GM19240 (cell line): ENCODE measurements at regions not wholly inside any gene's neighbourhood (a gene's known extent, or its start where the extent isn't known, plus 50 kb on each side); places are given as distances from the start of the nearest gene placed in this dataset.

Experiments
- DNase-seq: peaks from one replicate; pipeline ENCODE4 v3.0.0; 2011; ENCODE audit warnings: low spot score; ENCODE audit not compliant: insufficient read length

DNA sequence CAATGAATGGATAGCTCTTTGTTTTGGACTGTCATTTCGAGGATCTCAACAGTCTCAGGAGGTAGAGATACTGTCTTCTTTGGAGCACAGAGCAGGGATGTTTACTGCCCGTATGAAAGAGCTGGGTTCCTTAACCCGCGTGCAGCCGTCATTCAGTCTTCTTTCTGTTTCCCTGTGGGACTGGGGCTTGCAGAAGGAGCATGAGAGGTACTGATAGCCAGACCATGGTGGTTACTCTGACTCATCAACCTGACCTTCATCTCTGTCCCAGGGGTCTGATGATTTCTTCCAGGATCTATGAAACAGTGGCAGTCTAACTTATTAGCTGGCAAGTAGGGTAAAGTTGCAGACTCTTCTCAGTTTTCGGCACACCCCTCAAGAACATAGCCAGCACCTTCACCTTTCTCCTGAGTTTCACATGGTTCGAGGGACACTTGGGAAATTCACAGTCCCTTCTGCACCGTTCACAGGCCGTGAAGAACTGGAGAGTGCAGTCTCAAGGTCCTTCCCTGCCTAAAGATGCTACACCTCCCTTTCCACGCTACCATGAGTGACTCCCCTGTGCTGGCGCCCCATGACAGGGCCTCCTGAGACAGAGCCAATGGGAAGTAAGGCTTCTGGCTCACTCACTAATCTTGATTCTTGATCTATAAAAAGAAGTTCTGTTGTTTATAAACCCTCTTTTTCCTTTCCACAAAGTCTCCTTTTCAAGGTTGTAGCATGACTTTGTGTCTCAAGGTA lies 226.2 kb downstream of the MC4R start:
- no peak for DNase-seq

DNA sequence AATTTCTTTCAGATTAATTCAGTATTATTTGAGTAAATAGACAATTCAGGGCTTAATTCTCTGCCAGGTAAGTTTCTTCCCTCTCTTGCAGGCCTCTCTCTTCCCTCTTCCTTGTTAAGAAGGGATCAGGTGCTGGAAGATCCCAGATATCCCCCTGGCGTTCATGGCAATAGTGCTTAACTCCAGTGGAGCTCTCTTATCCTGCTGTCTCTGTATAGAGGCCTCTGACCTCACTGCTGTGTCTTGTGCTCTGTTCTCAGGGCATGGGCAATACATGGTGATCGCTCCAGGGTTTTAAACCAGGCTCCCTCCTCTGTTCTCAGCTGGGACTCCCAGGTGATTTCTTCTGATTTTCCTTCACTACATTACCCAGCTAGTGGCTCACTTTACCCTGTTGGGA lies 226.8 kb downstream of the MC4R start:
- DNase-seq, result no peak

DNA sequence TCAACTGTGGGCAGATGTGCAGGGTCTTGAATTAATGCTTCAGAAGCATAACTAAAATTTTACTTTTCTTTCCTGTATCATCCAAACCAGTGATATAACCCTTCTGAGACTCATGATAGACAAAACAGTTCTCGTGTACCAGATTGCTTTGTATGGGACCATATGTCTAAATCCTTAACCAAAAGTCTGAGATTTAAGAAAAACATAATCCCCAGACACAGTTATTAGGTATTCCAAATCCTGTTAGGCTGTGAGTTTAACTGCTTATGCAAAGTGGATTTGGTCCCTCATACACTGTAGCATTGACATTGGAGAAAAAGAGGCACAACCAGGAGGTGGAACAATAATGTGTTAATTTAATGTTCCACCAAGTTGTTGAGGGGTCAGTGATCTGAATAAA lies 235.0 kb downstream of the PMAIP1 start:
- no peak for DNase-seq

DNA sequence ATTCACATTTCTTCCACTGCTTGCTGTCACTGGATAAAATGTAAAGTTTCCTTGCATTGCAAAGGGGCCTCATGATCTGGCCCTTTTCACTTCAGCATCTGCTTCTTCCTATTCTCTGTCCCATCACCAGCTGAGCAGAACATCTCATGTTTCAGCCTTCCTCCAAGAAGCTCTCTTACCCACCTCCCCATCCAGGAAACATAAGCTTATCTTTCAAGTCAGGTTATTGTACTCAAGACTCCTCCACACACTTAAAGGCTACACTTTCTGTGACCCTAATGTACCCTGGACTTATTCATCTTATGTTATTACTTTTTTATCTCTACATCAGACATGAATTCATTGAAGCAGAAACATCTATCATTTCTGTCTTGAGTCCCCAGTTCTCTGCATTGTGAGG lies 230.5 kb downstream of the PMAIP1 start:
- DNase-seq, result no peak

DNA sequence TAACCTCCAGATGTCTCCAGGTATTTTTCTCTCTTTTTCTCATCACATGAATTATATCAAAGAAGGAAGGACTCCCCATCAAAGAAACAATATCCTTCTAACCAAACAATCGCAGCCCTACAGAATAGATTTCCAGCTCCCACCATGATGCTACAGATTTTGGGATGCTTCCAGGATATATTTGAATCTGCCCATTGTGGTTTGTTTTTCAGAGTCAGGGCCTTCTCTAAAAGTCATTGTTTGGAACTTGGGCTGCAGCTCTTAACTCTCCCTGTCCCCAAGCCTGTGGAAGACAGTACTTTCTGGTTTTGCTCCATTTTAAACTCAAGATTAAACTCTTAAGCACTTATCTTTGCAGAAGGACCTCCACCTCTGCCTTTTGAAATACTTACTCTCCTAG lies 223.2 kb downstream of the PMAIP1 start:
- no peak for DNase-seq

DNA sequence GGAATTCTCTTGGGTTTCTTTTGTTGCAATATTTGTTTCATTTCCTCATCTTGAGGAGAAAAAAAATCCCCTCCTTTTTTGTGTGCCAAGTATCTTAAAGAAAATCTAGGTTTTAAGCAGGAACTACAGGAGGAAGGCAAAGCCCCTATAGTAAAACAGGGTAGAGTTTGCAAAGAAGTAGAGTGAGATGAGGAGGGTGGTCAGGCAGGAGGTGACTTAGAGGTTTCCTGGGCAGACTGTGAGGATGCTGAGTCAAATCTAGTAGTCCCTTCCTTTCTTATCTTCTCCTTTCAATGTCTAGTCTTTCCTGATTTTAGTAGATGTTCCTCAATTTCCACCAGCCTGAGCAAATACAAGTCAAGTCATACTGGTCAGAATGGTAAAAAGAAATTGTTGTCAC lies 222.5 kb downstream of the PMAIP1 start:
- no peak for DNase-seq

DNA sequence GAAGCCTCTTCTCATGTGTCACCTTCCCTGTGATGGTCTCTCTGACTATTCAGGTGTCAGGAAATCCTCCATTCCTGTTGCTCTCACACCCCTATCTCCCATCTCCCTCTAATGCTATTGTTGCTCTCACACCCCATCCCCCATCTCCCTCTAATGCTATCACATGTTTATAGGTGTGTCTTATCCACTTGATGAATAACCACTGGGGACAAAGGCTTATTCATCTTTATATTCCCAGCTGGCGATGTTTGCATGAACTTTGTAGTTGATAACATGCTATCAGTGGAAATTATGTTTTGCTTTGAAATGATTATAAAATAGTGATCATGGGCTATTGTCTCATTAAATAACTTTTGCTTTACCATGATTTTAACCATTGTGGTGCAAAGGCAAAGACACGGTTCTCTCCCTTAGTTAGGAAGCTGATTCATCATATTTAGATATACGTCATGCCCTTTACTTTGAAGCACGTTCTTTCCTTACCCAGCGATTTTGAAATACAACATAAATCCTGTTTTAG lies 220.5 kb downstream of the PMAIP1 start:
- DNase-seq, result no peak

DNA sequence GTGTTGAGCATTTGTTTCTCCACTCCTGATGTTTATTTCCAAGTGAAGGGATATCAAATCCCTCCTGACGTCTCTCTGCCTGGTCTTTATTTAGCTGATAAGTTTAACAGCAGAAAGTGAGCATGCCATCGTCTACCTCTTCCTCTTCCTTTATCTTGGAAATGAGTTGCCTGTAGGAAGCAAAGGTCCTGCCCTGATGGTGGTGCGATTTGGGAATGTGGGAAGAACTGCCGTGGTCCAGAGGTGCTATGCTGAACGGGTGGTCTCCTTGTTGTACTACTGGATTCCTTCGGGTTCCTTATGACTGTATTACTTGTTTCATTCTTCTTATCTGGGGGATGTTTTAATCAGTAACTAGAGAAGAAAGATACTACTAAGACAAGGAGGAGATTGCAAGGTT lies 217.5 kb downstream of the PMAIP1 start:
- no peak for DNase-seq

DNA sequence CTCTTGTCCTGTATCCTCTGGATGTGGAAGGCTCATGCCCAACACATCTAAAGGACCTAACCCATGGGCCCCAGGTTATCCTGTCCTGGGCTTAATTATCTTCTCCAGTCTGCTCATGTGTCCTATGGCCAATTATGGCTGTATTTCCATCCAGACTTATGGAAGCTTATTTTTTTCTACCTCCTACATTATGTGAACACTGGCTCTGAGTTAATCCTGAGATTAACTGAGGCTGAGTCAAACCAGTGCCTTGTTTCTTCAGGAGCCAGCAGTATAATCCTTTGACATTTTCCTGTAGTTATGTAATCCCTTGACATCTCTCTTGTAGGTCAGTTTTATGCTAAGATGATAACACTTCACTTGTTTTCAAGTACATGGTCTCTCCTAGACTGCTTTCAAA lies 213.6 kb downstream of the PMAIP1 start:
- no peak for DNase-seq

DNA sequence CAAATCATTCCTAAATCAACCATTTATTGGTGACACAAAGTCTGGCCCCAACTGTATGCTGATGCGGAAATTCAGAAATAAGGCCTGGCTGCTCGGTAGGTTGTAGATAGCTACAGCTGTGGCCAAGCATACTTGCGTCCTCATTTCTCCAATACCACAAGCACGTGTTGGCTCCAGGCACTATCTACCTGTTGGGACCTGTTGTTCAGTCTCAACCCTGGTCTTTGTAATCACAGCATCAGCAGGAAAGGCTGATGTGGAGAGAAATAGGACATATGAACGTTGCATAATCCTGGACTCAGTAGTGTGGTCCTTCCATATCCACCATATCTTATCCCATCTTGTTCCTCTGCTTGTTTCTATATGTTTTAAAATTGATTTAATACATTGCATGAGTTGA lies 212.6 kb downstream of the PMAIP1 start:
- no peak for DNase-seq

DNA sequence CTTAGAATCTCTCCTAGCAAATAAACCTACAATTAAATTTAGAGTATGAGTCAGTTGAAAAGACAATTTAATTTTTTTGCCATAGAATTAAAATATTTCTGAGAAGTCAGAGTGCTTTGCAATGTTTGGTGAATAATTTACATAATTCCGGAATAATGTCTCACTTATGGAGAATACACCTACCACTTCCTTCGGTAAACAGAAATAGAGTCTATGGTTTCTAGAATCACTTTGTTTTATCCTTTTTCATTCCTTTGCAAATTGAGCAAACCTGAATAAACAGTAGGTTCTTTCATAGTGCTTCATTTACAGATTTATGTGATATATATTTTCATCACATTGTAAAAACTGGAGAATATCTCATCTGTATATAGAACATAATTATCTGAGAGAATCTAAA lies 211.7 kb downstream of the PMAIP1 start:
- no peak for DNase-seq

DNA sequence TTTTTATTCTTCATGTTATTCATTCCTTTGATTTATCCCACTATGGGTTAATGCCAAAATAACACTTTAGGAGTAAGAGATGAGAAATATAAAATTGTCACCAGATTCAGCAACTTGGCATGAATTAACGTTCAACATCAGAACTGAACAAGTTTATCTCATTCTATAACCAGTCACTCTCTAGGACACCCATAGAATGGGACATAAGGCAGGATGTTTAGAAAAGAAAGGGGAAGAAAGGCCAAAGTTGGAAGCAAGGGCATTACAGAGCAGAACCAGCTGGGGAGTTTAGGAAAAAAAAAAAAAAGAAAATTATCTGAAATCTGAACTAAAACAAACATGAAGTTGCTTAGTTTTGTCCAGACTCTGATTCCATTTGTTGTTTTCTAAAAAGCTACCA lies 211.0 kb downstream of the PMAIP1 start:
- DNase-seq, result no peak

DNA sequence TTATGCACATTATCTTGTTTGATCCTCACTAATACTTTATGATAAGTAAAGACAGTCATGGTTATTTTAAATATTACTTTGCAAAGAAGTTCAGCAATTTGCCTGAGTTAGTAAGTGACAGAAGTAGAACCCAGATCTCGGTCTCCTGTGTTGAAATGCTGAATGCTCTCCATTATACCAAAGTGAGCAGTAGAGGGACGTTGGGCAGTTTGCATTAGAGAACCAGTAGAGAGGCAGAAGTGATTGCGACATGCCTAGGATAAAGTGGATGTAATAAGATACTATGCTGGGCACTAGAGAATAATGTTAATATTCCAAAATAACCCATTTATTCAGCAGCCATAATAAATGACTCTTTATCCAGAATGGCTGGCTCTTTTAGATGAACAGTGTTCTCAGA lies 201.0 kb downstream of the PMAIP1 start:
- no peak for DNase-seq

DNA sequence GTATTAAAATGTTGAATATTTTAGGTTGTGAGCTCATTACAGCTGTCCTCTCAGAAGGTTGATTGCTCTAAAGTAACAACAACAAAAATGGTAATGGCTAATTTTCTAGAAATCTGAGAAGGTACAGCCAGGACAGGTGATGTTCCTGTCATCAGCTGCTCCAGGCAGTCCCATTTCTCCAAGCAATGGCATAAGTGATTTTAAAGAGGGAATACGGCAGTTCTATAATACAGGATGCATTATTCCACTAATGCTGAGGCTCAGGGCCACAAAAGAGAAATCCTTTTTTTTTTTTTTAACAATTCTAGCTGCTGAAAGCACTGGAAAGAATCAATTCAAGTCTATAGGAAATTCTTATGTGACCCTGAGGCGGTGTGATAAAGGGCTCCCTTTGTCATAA lies 199.9 kb downstream of the PMAIP1 start:
- no peak for DNase-seq

DNA sequence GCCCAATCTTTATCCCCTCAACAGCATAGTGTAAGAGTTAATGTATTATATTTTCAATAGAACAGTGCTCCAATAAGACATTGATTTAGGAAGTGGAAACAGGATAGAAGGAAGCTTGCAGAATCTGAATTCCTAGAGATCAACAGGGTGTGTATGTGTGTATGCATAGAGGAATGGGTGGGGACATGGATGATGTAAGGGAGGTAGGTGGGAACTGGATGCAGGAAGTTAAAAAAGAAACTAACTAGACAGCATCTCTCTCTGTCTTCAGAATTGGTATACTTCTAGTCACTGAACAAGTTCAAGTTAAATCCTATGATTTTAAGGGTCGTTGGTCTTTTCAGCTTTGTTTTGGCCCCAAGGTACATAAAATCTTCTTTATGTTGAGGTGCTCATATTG lies 196.6 kb downstream of the PMAIP1 start:
- no peak for DNase-seq

DNA sequence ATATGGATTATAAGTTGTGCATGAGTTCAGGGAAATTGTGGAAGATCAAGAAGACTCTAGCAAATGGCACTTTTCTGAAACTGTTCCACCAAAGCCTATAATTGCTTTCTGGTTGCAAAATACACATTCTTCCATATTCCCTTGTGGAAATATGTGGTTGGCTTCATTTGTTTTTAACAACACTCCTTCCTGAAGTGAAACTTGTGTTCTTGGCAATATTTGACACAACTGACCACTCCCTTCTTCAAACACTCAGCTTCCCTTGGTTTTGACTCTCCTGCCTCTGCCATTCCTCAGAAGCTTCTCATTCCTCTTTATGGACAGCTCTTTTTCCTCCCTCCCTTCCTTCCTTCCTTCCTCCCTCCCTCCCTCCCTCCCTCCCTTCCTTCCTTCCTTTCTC lies 192.3 kb downstream of the PMAIP1 start:
- DNase-seq, result no peak

DNA sequence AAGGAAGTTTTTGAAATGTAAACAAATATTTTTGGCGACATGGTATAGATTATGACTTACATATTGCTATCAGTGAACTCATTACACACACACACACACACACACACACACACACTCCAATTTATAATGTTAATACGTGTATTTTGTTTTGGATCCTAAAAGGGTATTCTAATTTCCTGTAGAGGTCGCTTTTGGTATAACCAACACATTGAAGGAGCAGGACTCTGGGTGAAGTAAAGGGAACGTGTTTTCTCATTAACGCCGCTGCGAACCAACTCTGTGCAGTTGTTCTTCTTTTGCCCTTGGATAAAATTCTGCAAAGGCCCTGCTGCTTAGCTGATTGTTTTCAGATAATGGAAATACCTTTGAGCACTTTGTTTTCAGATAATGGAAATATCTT lies 190.4 kb downstream of the PMAIP1 start:
- no peak for DNase-seq

DNA sequence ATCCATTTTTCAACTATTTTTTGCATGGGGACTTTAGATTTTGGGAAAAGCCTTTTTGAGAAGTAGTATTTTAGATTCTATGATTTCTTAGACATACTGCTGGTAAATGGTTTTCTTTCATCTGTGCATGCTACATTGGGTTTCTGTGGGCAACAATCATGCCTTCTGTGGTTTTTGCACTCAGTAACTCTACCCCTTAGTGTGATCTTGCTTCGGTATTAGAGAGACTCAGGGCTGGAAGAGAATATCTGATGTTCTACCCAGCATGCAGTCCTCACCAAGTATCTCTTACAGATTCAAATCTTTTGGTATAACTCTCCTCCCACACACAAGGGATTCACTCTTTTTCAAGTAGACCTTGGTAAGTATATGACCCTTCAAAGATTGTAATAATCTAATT lies 183.0 kb downstream of the PMAIP1 start:
- no peak for DNase-seq

DNA sequence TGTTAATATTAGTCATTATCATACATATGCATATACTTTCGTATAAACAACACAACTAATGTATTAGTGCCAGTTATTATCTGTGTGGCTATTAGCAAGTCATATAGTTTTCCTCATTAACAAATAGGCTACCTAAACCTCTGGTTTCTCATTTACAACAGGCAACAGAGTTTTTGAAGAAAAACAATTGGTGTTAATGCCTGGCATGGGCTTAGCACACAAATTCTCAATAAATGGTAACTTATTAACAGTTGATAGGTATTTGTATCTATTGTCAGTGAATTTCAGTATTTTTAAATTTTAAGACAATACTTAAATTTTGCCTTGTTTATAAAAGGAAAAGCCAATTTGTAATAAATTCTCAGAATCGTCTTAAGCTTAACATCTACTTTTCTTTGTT lies 182.5 kb downstream of the PMAIP1 start:
- DNase-seq, result no peak

DNA sequence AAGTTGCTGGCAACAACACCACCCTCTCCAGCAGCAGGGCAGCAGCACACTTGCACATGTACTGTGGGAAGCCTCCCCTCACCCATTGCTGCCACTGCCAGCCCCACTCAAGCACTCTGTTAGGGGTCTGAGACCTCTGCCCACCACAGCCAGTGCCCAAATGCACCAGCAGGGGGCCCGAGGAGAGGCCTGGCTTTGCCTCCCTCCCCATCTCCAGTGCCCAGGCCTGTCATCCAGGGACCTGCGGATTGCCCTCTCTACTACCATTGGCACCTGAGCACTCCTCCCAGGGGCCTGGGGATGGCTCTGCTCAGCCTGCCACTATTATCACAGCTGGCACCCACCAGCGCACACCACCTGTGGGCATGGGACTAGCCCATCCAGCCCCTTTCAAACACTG lies 175.7 kb downstream of the PMAIP1 start:
- no peak for DNase-seq

DNA sequence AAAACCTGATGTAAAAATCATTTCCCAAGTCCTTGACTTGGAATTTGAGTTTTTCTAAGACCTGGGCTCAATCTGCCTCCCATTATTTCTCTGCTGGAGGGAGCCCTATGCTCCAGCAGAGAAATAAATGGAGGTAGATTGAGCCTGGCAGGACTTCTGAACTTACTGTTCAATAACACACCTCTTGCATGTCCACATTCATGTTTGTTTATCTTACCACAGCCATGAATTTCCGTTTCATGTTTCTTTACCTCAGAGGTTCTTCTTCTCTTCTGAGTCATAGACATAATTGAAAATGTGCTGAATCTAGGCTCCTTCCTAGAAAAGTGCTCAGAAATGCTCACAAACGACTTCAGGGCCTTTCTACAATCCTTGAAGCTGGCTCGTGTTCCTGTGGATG lies 170.8 kb downstream of the PMAIP1 start:
- no peak for DNase-seq

DNA sequence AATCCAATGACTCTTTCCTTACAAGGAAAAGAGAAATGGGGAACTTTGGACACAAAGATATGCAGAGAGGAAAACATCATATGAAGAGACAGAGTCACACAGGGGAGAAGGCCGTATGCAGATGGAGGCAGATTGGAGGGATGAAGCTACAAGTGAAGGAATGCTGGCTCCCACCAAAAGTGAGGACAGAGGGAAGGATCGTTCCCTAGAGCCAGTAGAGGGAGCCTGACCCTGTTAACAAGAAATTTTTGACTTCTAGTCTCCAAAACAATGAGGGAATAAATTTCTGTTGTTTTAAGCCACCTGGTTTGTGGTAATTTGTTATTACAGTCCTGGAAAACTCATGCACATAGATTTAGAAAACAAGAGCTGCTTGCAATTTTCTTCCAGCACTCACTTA lies 169.3 kb downstream of the PMAIP1 start:
- no peak for DNase-seq

DNA sequence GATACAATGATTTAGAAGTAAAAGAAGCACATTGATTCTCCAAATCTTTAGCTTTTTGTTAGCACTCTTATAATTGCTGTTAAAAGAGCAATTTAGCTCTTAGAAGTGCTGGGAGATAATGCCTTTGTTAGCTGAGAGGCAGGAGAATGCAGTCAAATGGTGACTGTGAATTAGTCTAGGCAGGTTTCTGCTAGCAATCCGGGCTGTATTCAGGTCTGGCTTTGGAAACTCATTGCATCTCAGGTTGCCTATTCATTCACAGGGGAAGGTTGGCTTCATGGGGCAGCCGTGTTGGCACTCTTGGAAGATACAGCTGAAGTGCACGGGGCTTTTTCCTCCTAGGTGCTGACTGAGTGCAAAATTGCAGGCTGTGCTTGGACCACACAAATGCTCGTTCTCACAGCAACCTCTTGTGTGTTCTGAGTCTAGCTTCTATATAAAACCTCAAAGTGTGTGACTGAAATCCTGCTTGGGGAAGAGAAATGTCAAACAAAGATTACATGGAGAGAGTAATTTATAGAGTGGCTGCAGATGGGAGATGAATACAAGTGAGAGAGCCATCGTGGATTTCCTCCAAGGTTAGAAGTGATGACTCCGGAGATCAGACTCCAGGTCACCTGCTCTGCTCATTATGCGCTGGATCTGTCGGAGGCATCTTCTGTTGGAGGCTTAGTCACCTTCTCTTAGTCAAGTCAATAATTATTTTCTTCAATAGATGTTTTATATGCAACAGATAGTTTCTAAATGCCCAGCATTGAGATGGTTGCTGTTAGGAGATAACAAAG lies 167.8 kb downstream of the PMAIP1 start:
- no peak for DNase-seq
